ENCODE measurements at regions not wholly inside any gene's neighbourhood (a gene's known extent, or its start where the extent isn't known, plus 50 kb on each side); places are given as distances from the start of the nearest gene placed in this dataset.

DNA sequence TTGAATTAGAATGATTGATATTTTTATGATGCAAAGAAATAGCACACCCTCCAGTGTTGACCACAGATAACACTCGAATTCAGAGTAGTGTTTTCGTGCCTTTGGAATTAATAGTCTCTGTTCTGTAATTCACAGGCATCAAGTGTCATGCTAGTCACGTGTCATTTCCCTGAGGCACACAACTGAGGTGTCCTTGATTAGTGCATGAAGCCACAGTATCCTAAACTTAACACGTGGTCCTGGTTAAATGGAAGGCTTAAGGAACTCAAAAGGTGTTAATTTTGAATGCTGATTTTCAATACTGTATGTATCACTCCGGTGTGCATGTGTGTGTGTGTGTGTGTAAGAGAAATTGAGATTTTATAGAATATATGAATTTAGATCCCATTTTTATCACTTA is 625.6 kb downstream of the TMEM114 start:
- ChIA-PET POLR2A (no interaction called here), CTCF (no interaction called here)
- no peak for TF ChIP-seq HOXA7 (CRISPR knock-in tag; IDR thresholded peaks at IDR 0.05)
- TF ChIP-seq, protein P1, sequence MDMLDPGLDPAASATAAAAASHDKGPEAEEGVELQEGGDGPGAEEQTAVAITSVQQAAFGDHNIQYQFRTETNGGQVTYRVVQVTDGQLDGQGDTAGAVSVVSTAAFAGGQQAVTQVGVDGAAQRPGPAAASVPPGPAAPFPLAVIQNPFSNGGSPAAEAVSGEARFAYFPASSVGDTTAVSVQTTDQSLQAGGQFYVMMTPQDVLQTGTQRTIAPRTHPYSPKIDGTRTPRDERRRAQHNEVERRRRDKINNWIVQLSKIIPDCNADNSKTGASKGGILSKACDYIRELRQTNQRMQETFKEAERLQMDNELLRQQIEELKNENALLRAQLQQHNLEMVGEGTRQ (IDR thresholded peaks at IDR 0.05), result peak; percentile 22; the same call in 1 of the 2 replicates
- no peak overlapping the region for H3K27ac ChIP-seq
- no peak overlapping the region for H3K4me3 ChIP-seq
- no peaks in the 10 kb centered on the region for H3K9me3 ChIP-seq
- FAIRE-seq (no peak), DNase-seq (ENCODE audit: low read depth in 1 of 2, low spot score in 1 of 2) (no peak), ATAC-seq (no peak)
- H3K4me2 ChIP-seq, result no peak overlapping the region
- WGBS (ENCODE audit: missing lambda C conversion rate), result 5% methylated on average over 5 of the region's 5 CpGs
- no peaks in the 10 kb centered on the region for H3K4me1 ChIP-seq

DNA sequence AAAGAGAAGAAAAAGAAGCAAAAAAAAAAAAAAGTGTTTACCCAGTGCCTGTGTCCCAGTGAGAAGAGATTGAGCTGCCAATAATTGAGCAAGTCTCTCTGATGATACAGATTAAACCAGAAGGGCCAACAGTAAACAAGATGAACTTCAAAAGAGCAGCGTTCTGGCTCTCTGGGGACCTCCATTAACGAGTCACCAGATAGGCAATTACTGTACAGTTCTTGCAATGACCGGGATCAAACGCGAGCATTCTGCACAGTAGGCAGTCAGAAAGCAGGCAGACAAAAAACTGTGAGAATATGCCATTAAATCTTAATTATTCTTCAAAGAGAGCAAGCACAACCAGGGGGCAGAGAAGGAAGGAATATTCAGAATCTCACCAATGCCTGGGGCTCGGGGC is 626.1 kb downstream of the TMEM114 start:
- POLR2A ChIA-PET, result no interaction called here
- no peak overlapping the region for H3K4me2 ChIP-seq
- H3K4me1 ChIP-seq, result no peaks in the 10 kb centered on the region
- H3K4me3 ChIP-seq, result no peak overlapping the region
- DNase-seq (ENCODE audit: low read depth in 1 of 2, low spot score in 1 of 2), result no peak
- no peak overlapping the region for H3K27ac ChIP-seq
- ATAC-seq, result no peak
- FAIRE-seq, result no peak
- CTCF ChIA-PET, result no interaction called here
- WGBS (ENCODE audit: missing lambda C conversion rate), result 20% methylated on average over 6 of the region's 6 CpGs
- no peaks in the 10 kb centered on the region for H3K9me3 ChIP-seq
- TF ChIP-seq KDM5A (IDR thresholded peaks at IDR 0.05) (no peak), CBX8 (IDR thresholded peaks at IDR 0.05) (no peak), RFX5 (IDR thresholded peaks at IDR 0.05) (no peak), ZFP36 (IDR thresholded peaks at IDR 0.05; ENCODE audit: borderline replicate concordance, partially characterized antibody) (no peak), CHD2 (IDR thresholded peaks at IDR 0.05; ENCODE audit: low read length, partially characterized antibody) (no peak), HOXB5 (CRISPR knock-in tag; IDR thresholded peaks at IDR 0.05) (no peak), HOXA7 (CRISPR knock-in tag; IDR thresholded peaks at IDR 0.05) (no peak), ESRRA (IDR thresholded peaks at IDR 0.05; ENCODE audit: borderline replicate concordance, low read length) (no peak), FOSB (CRISPR knock-in tag; IDR thresholded peaks at IDR 0.05) (no peak), RNF2 (IDR thresholded peaks at IDR 0.05; ENCODE audit: borderline replicate concordance, low read depth) (no peak), TP53 (CRISPR knock-in tag; IDR thresholded peaks at IDR 0.05) (no peak), JUN (IDR thresholded peaks at IDR 0.05) (no peak), CEBPB (IDR thresholded peaks at IDR 0.05) (no peak), NR3C1 (IDR thresholded peaks at IDR 0.05) (no peak), ZC3H11A (IDR thresholded peaks at IDR 0.05) (no peak), ZNF302 (CRISPR knock-in tag; IDR thresholded peaks at IDR 0.05) (no peak), MAFK (IDR thresholded peaks at IDR 0.05; ENCODE audit: partially characterized antibody) (no peak)
- TF ChIP-seq, protein P2, sequence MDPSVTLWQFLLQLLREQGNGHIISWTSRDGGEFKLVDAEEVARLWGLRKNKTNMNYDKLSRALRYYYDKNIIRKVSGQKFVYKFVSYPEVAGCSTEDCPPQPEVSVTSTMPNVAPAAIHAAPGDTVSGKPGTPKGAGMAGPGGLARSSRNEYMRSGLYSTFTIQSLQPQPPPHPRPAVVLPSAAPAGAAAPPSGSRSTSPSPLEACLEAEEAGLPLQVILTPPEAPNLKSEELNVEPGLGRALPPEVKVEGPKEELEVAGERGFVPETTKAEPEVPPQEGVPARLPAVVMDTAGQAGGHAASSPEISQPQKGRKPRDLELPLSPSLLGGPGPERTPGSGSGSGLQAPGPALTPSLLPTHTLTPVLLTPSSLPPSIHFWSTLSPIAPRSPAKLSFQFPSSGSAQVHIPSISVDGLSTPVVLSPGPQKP (IDR thresholded peaks at IDR 0.05; ENCODE audit: low read depth, low read length), result no peak
- TF ChIP-seq, protein P3, sequence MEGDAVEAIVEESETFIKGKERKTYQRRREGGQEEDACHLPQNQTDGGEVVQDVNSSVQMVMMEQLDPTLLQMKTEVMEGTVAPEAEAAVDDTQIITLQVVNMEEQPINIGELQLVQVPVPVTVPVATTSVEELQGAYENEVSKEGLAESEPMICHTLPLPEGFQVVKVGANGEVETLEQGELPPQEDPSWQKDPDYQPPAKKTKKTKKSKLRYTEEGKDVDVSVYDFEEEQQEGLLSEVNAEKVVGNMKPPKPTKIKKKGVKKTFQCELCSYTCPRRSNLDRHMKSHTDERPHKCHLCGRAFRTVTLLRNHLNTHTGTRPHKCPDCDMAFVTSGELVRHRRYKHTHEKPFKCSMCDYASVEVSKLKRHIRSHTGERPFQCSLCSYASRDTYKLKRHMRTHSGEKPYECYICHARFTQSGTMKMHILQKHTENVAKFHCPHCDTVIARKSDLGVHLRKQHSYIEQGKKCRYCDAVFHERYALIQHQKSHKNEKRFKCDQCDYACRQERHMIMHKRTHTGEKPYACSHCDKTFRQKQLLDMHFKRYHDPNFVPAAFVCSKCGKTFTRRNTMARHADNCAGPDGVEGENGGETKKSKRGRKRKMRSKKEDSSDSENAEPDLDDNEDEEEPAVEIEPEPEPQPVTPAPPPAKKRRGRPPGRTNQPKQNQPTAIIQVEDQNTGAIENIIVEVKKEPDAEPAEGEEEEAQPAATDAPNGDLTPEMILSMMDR (IDR thresholded peaks at IDR 0.05), result no peak
- TF ChIP-seq, protein P1 (IDR thresholded peaks at IDR 0.05), result no peak

All from A549 (cell line).